DND-41 (cell line): ENCODE measurements at regions not wholly inside any gene's neighbourhood (a gene's known extent, or its start where the extent isn't known, plus 50 kb on each side); places are given as distances from the start of the nearest gene placed in this dataset.

Experiments used
- ATAC-seq: fragments of 200-7000 bp; cut with Tn5 transposase; 3 replicates; pipeline ENCODE4 v1.9.1; 2021; ENCODE audit warnings: low read depth; ENCODE audit not compliant: insufficient read depth
- DNase-seq: peaks from one replicate; pipeline ENCODE4 v3.0.0-alpha.2; 2020
- H2AFZ ChIP-seq: 2 replicates; pipeline ENCODE4 v1.6.0; 2012; ENCODE audit warnings: low read depth, low read length
- H3K27ac ChIP-seq: 2 replicates; pipeline ENCODE4 v1.5.1; 2012; ENCODE audit warnings: low read length, inconsistent platforms
- H3K27me3 ChIP-seq: fragments of 200-600 bp; sonication (generic); 2 replicates; pipeline ENCODE4 v1.6.0; 2012; ENCODE audit warnings: low read length, mild to moderate bottlenecking, inconsistent platforms; ENCODE audit not compliant: insufficient read depth, poor library complexity
- H3K36me3 ChIP-seq: 2 replicates; pipeline ENCODE4 v1.5.1; 2012; ENCODE audit warnings: low read length, inconsistent platforms; ENCODE audit not compliant: insufficient read depth
- H3K4me1 ChIP-seq: 2 replicates; pipeline ENCODE4 v1.5.1; 2012; ENCODE audit warnings: mild to moderate bottlenecking, low read length; ENCODE audit not compliant: insufficient read depth
- H3K4me2 ChIP-seq: 2 replicates; pipeline ENCODE4 v1.6.0; 2012; ENCODE audit warnings: mild to moderate bottlenecking, moderate library complexity, low read length, inconsistent platforms; ENCODE audit not compliant: insufficient read depth
- H3K4me3 ChIP-seq, 2 experiments: fragments of 200-600 bp in 1 of 2; shearing (Covaris generic) in 1 of 2; 2 replicates each; pipeline ENCODE4 v1.5.1; 2012 to 2016; ENCODE audit warnings: inconsistent platforms in 2 of 2, low read length in 2 of 2, mild to moderate bottlenecking in 2 of 2, low read depth in 1 of 2, moderate library complexity in 1 of 2
- H3K79me2 ChIP-seq: 2 replicates; pipeline ENCODE4 v1.6.0; 2012; ENCODE audit warnings: low read length, inconsistent platforms; ENCODE audit not compliant: insufficient read depth
- H3K9ac ChIP-seq: 2 replicates; pipeline ENCODE4 v1.6.0; 2012; ENCODE audit warnings: low read depth, mild to moderate bottlenecking, inconsistent platforms, low read length, moderate library complexity
- H3K9me3 ChIP-seq: 2 replicates; pipeline ENCODE4 v1.5.1; 2012; ENCODE audit warnings: low read length, moderate library complexity, mild to moderate bottlenecking, inconsistent platforms; ENCODE audit not compliant: insufficient read depth, severe bottlenecking
- H4K20me1 ChIP-seq: 2 replicates; pipeline ENCODE4 v1.6.0; 2012; ENCODE audit warnings: low read length; ENCODE audit not compliant: insufficient read depth
- EZH2 ChIP-seq: IDR thresholded peaks from 3 replicates; pipeline ENCODE4 v1.6.1; 2012; ENCODE audit warnings: borderline replicate concordance, low read depth, mild to moderate bottlenecking, moderate library complexity, low read length, inconsistent platforms; ENCODE audit not compliant: severe bottlenecking
- TF ChIP-seq, protein P1 (sequence below): IDR thresholded peaks from 2 replicates; pipeline ENCODE4 v1.5.1; 2012; ENCODE audit warnings: borderline replicate concordance, low read length, moderate library complexity, mild to moderate bottlenecking; ENCODE audit not compliant: poor library complexity, severe bottlenecking; ENCODE audit errors: extremely low read depth

DNA sequence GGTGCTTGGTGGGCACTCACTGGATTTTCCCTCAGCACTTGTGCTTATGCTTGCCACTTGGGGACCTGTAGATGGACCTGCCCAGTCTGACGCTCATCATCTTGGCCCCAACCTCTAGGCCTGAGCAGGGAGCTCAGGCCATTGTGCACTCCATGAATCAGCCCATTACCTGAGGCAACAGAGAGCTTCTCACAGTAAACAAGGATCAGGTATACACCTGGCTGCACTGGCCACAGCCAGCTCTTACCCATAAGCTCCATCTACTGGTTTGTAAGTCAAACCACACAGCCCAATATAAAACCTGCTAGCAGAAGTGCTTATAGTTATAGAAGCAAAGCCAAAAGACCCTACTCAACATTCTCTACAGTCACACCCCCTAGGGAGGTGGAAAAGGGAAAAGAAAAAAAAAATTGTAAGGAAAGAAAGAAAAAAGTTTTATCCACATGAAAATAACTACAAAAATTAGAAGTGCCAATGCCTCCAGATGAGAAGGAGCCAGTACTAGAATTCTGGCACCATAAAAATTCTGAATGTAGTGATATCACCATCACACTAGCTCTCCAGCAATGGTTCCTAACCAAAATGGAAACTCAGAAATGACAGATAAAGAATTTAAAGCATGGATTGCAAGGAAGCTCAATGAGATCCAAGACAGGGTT, 87.8 kb upstream of the CDH5 start:
- Histone ChIP-seq H3K9me3 (no peaks in the 10 kb centered on the region), H3K27ac (no peak overlapping the region), H3K4me2 (no peak overlapping the region), H3K27me3 (no peaks in the 10 kb centered on the region), H3K4me1 (no peaks in the 10 kb centered on the region), H3K9ac (no peak overlapping the region), H4K20me1 (no peaks in the 10 kb centered on the region), H3K79me2 (no peaks in the 10 kb centered on the region), H2AFZ (no peak overlapping the region), H3K36me3 (no peaks in the 10 kb centered on the region), H3K4me3 (no peak overlapping the region)
- TF ChIP-seq EZH2, result no peak
- TF ChIP-seq, protein P1, sequence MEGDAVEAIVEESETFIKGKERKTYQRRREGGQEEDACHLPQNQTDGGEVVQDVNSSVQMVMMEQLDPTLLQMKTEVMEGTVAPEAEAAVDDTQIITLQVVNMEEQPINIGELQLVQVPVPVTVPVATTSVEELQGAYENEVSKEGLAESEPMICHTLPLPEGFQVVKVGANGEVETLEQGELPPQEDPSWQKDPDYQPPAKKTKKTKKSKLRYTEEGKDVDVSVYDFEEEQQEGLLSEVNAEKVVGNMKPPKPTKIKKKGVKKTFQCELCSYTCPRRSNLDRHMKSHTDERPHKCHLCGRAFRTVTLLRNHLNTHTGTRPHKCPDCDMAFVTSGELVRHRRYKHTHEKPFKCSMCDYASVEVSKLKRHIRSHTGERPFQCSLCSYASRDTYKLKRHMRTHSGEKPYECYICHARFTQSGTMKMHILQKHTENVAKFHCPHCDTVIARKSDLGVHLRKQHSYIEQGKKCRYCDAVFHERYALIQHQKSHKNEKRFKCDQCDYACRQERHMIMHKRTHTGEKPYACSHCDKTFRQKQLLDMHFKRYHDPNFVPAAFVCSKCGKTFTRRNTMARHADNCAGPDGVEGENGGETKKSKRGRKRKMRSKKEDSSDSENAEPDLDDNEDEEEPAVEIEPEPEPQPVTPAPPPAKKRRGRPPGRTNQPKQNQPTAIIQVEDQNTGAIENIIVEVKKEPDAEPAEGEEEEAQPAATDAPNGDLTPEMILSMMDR, result no peak
- DNase-seq, result no peak
- ATAC-seq, result no peak

DNA sequence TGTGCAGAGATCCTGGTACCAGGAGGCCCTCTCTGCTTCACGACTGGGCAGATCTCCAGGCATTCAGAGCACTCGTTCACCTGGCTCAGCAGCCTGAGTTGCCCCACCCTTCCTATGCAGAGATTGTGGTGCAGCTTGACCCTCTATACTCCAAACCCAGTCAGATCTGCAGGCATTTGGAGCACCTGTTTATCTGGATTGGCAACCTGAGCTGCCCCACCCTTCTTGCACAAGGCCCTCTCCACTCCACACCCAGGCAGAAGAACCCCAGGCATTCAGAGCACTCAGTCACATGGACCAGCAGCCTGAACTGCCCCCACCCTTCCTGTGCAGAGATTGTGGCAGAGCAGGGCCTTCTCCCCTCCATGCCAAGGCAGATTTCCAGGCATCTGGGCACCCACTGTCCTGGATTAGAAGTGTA, 88.4 kb upstream of the CDH5 start:
- Histone ChIP-seq H2AFZ (no peak overlapping the region), H4K20me1 (no peaks in the 10 kb centered on the region), H3K9ac (no peak overlapping the region), H3K4me2 (no peak overlapping the region), H3K9me3 (no peaks in the 10 kb centered on the region), H3K4me1 (no peaks in the 10 kb centered on the region), H3K27ac (no peak overlapping the region), H3K79me2 (no peaks in the 10 kb centered on the region), H3K4me3 (no peak overlapping the region), H3K36me3 (no peaks in the 10 kb centered on the region), H3K27me3 (no peaks in the 10 kb centered on the region)
- no peak for TF ChIP-seq EZH2
- TF ChIP-seq, protein P1, result no peak
- ATAC-seq, result no peak
- DNase-seq, result no peak

DNA sequence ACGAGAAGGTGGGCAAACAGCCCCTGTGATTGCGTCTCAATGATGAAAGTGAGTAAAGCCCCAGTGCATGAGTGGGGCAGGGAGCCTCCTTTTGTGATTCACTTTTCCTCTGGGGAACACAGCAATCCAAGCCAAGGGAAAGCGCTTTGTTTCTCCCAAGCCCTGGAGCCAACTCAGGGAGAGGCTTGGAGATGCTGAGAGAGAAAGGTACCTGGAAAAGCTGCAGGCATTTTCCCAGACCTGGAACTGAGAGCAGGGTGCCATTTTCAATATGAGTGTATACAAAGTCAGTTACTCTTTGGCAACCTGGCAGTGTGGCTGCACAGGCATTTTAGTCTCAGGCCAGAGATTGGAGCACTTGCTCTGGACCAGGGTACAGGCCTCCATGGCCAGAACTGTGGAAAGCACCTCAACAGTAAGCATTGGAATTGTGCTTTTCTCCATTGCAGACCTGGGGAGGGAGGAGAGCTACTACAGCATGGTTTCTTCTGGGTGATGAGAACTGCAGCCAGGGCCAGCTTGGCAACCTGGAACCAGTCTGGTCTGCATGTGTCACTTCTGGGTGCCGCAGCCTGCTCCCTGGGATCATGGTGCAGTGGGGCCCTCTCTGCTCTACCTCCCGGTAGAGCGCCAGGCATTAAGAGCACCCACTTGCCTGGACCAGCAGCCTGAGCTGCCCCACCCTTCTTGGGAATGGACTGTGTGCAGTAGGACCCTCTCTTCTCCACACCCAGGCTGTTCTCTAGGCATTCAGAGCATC, 89.0 kb upstream of the CDH5 start:
- Histone ChIP-seq H3K4me1 (no peaks in the 10 kb centered on the region), H3K27ac (no peak overlapping the region)

More for the DNA sequence above, 89.0 kb upstream of the CDH5 start:
- Histone ChIP-seq H3K9me3 (no peaks in the 10 kb centered on the region), H4K20me1 (no peaks in the 10 kb centered on the region), H2AFZ (no peak overlapping the region), H3K36me3 (no peaks in the 10 kb centered on the region), H3K79me2 (no peaks in the 10 kb centered on the region), H3K9ac (no peak overlapping the region), H3K27me3 (no peaks in the 10 kb centered on the region), H3K4me3 (no peak overlapping the region), H3K4me2 (no peak overlapping the region)
- TF ChIP-seq EZH2, result no peak
- TF ChIP-seq, protein P1, result no peak
- DNase-seq (no peak), ATAC-seq (no peak)
